ENCODE measurements at regions not wholly inside any gene's neighbourhood (a gene's known extent, or its start where the extent isn't known, plus 50 kb on each side); places are given as distances from the start of the nearest gene placed in this dataset.

DNA sequence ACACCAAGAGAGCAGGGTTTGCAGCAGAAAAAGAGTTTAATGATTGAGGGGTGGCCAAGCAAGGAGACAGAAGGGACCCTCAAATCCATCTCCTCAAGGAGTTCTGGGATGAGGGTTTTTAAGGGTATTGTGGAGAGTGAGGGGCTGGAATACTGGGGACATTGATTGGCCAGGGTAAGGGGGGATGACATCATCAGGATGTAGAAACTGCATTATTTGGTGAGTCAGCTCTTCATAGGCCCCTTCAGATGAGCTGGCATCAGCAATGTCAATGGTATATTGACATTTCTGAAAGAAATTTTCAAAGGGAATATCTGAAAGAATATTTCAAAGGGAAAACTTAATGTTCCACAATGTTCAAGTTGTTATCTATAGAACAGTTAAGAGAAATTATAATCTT lies 168.1 kb upstream of the SNX7 start:
- TF ChIP-seq, protein P1, sequence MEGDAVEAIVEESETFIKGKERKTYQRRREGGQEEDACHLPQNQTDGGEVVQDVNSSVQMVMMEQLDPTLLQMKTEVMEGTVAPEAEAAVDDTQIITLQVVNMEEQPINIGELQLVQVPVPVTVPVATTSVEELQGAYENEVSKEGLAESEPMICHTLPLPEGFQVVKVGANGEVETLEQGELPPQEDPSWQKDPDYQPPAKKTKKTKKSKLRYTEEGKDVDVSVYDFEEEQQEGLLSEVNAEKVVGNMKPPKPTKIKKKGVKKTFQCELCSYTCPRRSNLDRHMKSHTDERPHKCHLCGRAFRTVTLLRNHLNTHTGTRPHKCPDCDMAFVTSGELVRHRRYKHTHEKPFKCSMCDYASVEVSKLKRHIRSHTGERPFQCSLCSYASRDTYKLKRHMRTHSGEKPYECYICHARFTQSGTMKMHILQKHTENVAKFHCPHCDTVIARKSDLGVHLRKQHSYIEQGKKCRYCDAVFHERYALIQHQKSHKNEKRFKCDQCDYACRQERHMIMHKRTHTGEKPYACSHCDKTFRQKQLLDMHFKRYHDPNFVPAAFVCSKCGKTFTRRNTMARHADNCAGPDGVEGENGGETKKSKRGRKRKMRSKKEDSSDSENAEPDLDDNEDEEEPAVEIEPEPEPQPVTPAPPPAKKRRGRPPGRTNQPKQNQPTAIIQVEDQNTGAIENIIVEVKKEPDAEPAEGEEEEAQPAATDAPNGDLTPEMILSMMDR (IDR thresholded peaks at IDR 0.05; ENCODE audit: control insufficient read depth, insufficient read depth, low read depth, low read length, missing control alignments): no peak
- H3K4me3 ChIP-seq (ENCODE audit: control insufficient read depth, low read depth, low read length): no peak overlapping the region
- DNase-seq (ENCODE audit: low read depth): no peak

DNA sequence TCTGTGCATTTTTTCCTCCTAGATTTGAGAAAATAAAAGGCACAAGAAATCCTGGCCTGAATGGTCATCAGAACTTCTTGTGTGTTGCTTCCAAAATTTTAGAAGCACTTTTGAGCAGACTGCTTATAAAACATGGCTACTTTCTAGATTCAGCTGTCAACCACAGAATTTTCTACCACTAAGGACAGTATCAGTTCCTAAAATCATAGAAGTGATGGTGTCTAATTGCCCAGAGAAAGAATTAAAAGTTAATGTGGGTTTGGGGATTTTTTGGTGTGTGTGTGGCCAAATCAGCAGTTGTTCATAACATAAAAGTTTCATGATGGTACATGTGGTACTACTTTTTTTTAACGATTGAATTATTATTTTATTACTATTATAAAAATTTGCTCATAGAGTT lies 171.4 kb upstream of the SNX7 start:
- DNase-seq (ENCODE audit: low read depth): no peak
- H3K4me3 ChIP-seq (ENCODE audit: control insufficient read depth, low read depth, low read length): no peak overlapping the region
- TF ChIP-seq, protein P1 (IDR thresholded peaks at IDR 0.05; ENCODE audit: control insufficient read depth, insufficient read depth, low read depth, low read length, missing control alignments): no peak

DNA sequence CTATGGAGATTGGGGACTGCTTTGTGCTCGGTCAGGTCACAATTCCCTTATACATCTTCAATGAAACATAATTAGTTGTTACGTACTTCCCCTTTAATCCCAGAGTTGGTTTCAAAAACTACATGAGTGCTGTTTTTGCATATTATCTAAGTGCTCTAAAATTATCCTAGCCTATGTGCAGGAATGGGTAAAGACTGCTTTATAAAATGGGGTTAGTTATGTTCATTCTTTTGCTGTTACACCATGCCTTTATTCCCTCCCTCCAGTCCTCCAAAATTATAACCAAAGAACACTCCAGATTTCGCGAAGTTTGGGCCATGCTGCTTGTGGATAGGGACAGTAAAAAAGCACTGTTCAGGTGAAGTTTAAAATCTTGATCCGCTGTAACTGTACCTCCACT lies 173.9 kb upstream of the SNX7 start:
- DNase-seq (ENCODE audit: low read depth): no peak
- H3K4me3 ChIP-seq (ENCODE audit: control insufficient read depth, low read depth, low read length): no peak overlapping the region
- TF ChIP-seq, protein P1 (IDR thresholded peaks at IDR 0.05; ENCODE audit: control insufficient read depth, insufficient read depth, low read depth, low read length, missing control alignments): no peak

DNA sequence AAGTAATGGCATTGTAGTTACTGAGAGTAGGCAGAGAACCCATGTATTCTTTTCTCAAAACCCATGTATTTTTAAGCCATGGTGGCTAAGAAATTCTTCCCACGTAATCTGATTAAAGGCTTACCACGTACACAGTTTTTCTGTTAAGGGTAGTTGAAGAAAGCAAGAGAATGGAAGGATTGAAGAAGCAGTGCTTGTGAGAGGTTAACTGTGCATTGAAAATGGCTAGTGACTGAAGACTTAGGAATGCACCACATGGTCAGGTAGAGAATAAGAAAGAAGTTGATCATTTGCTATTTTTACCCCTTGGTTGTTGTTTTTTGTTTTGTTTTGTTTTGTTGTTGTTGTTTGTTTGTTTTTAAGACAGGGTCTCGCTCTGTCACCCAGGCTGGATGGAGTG lies 178.9 kb upstream of the SNX7 start:
- TF ChIP-seq, protein P1 (IDR thresholded peaks at IDR 0.05; ENCODE audit: control insufficient read depth, insufficient read depth, low read depth, low read length, missing control alignments): no peak
- no peak overlapping the region for H3K4me3 ChIP-seq (ENCODE audit: control insufficient read depth, low read depth, low read length)
- no peak for DNase-seq (ENCODE audit: low read depth)

DNA sequence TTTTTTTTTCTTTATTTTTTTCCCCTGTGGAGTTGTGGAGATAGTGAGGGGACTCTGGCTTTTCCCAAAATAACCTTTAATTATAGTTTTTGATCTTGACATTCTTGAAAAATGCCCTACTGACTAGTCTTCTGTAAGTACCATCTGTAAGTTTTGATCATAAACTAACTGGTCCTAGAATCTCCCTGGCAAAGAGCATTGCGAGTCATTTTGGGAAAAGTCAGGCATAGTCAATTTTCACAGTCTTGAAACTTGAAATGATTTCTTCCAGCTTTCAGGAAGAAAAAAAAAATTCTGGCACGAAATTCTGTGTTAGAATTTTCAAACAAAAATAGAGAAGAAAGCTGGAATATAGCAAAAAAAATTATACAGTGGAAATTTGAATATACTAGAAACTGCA lies 181.2 kb upstream of the SNX7 start:
- no peak for DNase-seq (ENCODE audit: low read depth)
- no peak overlapping the region for H3K4me3 ChIP-seq (ENCODE audit: control insufficient read depth, low read depth, low read length)
- TF ChIP-seq, protein P1 (IDR thresholded peaks at IDR 0.05; ENCODE audit: control insufficient read depth, insufficient read depth, low read depth, low read length, missing control alignments): no peak

DNA sequence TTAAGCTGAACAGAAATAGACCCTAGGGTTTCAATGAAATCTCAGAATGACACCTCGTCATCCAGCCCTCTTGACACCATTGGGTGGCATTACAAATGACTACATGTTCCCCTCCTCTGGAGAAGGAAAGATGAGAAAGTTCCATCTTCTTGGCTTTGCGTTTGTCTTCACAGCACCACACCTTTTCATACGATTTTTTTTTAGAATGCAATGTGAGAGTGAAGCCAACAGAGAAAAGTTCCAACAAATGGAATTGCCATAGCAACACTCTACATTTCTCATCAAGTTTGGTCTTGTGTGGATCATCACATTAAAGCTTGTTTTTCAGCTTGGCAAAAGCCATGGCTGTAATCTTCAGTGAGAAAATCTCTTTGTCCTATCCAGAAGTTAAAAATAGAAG lies 183.4 kb upstream of the SNX7 start:
- H3K4me3 ChIP-seq (ENCODE audit: control insufficient read depth, low read depth, low read length): no peak overlapping the region
- DNase-seq (ENCODE audit: low read depth): no peak
- TF ChIP-seq, protein P1 (IDR thresholded peaks at IDR 0.05; ENCODE audit: control insufficient read depth, insufficient read depth, low read depth, low read length, missing control alignments): no peak

DNA sequence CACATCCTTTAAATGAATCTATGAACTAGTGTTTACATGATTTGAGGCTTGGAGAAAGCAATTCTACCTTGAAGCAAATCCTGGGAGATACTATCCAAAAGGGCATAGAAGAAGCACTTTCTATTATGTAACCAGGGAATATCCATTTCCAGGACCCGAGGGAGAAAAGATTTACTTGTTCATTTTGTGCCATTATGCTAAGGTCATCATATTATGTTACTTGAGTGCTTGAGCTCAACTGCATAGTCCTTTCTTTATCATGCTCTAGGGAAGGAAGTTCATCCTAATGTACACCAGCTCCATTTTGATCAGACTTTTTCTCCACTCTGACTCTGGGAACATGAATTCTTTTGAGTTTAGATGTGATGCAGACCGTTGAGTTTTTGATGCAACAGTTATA lies 188.6 kb upstream of the SNX7 start:
- TF ChIP-seq, protein P1 (IDR thresholded peaks at IDR 0.05; ENCODE audit: control insufficient read depth, insufficient read depth, low read depth, low read length, missing control alignments): no peak
- no peak overlapping the region for H3K4me3 ChIP-seq (ENCODE audit: control insufficient read depth, low read depth, low read length)
- no peak for DNase-seq (ENCODE audit: low read depth)
